ENCODE measurements at regions not wholly inside any gene's neighbourhood (a gene's known extent, or its start where the extent isn't known, plus 50 kb on each side); places are given as distances from the start of the nearest gene placed in this dataset.
"Not testable (repeated sequence)": the region's sequence is repeated elsewhere in the genome, so short reads cannot be mapped to it uniquely, and the experiment has no call there.

GRCh38 chr6:85715797-85716196 lies 73.1 kb upstream of the SYNCRIP start:
- Histone ChIP-seq H3K9me3 (peaks cover 0 to 4% (median 0%) of the 10 kb centered on the region in 12 donors), H3K4me1 (no peaks in the 10 kb centered on the region), H3K27ac (no peak overlapping the region), H3K4me3 (no peak overlapping the region), H3K27me3 (no peaks in the 10 kb centered on the region), H3K36me3 (no peaks in the 10 kb centered on the region)
- intact Hi-C loops (cut with DNase I): no loop called here
- TF ChIP-seq POLR2A (IDR thresholded peaks at IDR 0.05) (no peak), CTCF (IDR thresholded peaks at IDR 0.05) (no peak)
- DNase-seq: no peak
- no peak for ATAC-seq

- no peak overlapping the region for H3K27ac ChIP-seq
- intact Hi-C loops (cut with DNase I): no loop called here
- TF ChIP-seq CTCF (IDR thresholded peaks at IDR 0.05) (no peak), POLR2A (IDR thresholded peaks at IDR 0.05) (no peak)
- peaks cover 0 to 7% (median 0%) of the 10 kb centered on the region in 12 donors for H3K9me3 ChIP-seq
- H3K4me3 ChIP-seq: no peak overlapping the region
- DNase-seq: no peak
- 81 to 87% (median 83%) methylated on average over 9 of the region's 9 CpGs for WGBS, 4 donors
- ATAC-seq: no peak
- H3K4me1 ChIP-seq: no peaks in the 10 kb centered on the region
- H3K27me3 ChIP-seq: no peaks in the 10 kb centered on the region
- H3K36me3 ChIP-seq: no peaks in the 10 kb centered on the region
Observed at GRCh38 chr6:85714893-85715530, 72.3 kb upstream of the SYNCRIP start.

GRCh38 chr6:85712346-85712745 lies 69.7 kb upstream of the SYNCRIP start:
- no peak overlapping the region for H3K27ac ChIP-seq
- no peak for ATAC-seq
- no peak overlapping the region for H3K4me3 ChIP-seq
- no peaks in the 10 kb centered on the region for H3K4me1 ChIP-seq
- no peaks in the 10 kb centered on the region for H3K27me3 ChIP-seq
- TF ChIP-seq POLR2A (IDR thresholded peaks at IDR 0.05): no peak
- no peak for TF ChIP-seq CTCF (IDR thresholded peaks at IDR 0.05)
- H3K9me3 ChIP-seq: peaks cover 0 to 10% (median 0%) of the 10 kb centered on the region in 12 donors
- intact Hi-C loops (cut with DNase I): no loop called here
- 74 to 86% (median 81%) methylated on average over 2 of the region's 2 CpGs for WGBS, 4 donors
- H3K36me3 ChIP-seq: no peaks in the 10 kb centered on the region
- no peak for DNase-seq

- H3K36me3 ChIP-seq; H3K27ac ChIP-seq; H3K27me3 ChIP-seq; ATAC-seq; DNase-seq; intact Hi-C loops (cut with DNase I); H3K4me1 ChIP-seq; H3K4me3 ChIP-seq; H3K9me3 ChIP-seq: not testable (repeated sequence)
- WGBS, 4 donors: 79 to 95% (median 86%) methylated on average over 1 of the region's 1 CpG
Observed at GRCh38 chr6:85707515-85708145, 64.9 kb upstream of the SYNCRIP start.

GRCh38 chr6:85706272-85706671 lies 63.6 kb upstream of the SYNCRIP start:
- Histone ChIP-seq H3K4me1 (no peaks in the 10 kb centered on the region), H3K36me3 (no peaks in the 10 kb centered on the region), H3K27me3 (no peaks in the 10 kb centered on the region), H3K27ac (no peak overlapping the region), H3K4me3 (no peak overlapping the region), H3K9me3 (peaks cover 0 to 9% (median 0%) of the 10 kb centered on the region in 12 donors)
- ATAC-seq (no peak), DNase-seq (no peak)
- no peak for TF ChIP-seq CTCF (IDR thresholded peaks at IDR 0.05)
- no peak for TF ChIP-seq POLR2A (IDR thresholded peaks at IDR 0.05)
- intact Hi-C loops (cut with DNase I): no loop called here
- WGBS, 4 donors: 60 to 88% (median 70%) methylated on average over 1 to 3 of the region's 3 CpGs
